Spleen (tissue), 11 donors: ENCODE measurements at regions not wholly inside any gene's neighbourhood (a gene's known extent, or its start where the extent isn't known, plus 50 kb on each side); places are given as distances from the start of the nearest gene placed in this dataset.
A peak's percentile ranks its signal among the peaks of the same experiment; 100 is the strongest.

ENCODE experiments used
- DNase-seq: peaks from one replicate; pipeline ENCODE4 v3.0.0-alpha.2; 2020
- H3K27ac ChIP-seq, 8 donors: fragments of 200-600 bp; sonication (generic) in 7 of 8; 1 replicate in 4 of 8; 2 replicates in 4 of 8; pipeline versions ENCODE4 v1.5.0 to v1.8.0; 2016 to 2021; ENCODE audit warnings: inconsistent platforms in 4 of 8, mild to moderate bottlenecking in 4 of 8, moderate library complexity in 1 of 8
- H3K27me3 ChIP-seq, 7 donors: fragments of 200-600 bp; sonication (generic) in 6 of 7; replicated peaks in 1 of 7; 1 replicate in 4 of 7; 2 replicates in 3 of 7; pipeline versions ENCODE4 v1.5.0 to v1.8.0; 2016 to 2021; ENCODE audit warnings: inconsistent platforms in 3 of 7, mild to moderate bottlenecking in 1 of 7
- H3K36me3 ChIP-seq, 6 donors: fragments of 200-600 bp; sonication (generic) in 5 of 6; 1 replicate in 4 of 6; 2 replicates in 2 of 6; pipeline versions ENCODE4 v1.5.0 to v1.8.0; 2016 to 2021; ENCODE audit warnings: inconsistent platforms in 2 of 6
- H3K4me1 ChIP-seq, 6 donors: fragments of 200-600 bp; sonication (generic) in 5 of 6; 1 replicate in 3 of 6; 2 replicates in 3 of 6; pipeline versions ENCODE4 v1.5.0 to v1.8.0; 2016 to 2021; ENCODE audit warnings: inconsistent platforms in 3 of 6
- H3K4me3 ChIP-seq, 8 donors: fragments of 200-600 bp; sonication (generic) in 7 of 8; 1 replicate in 4 of 8; 2 replicates in 4 of 8; pipeline versions ENCODE4 v1.5.0 to v1.8.0; 2016 to 2021; ENCODE audit warnings: inconsistent platforms in 4 of 8, mild to moderate bottlenecking in 4 of 8, moderate library complexity in 2 of 8
- H3K9me3 ChIP-seq, 8 donors: fragments of 200-600 bp; sonication (generic) in 7 of 8; 1 replicate in 4 of 8; 2 replicates in 4 of 8; pipeline versions ENCODE4 v1.5.0 to v1.8.0; 2016 to 2021; ENCODE audit warnings: inconsistent platforms in 4 of 8
- POLR2A ChIP-seq, 3 donors: fragments of 450-650 bp; IDR thresholded peaks; one replicate each; pipeline ENCODE4 v1.5.1; 2017; ENCODE audit warnings: antibody characterized with exemption in 3 of 3, mild to moderate bottlenecking in 1 of 3
- POLR2AphosphoS5 ChIP-seq, 3 donors: sonication (generic); formaldehyde crosslinking; IDR thresholded peaks; one replicate each; pipeline ENCODE4 v1.5.1; 2017; ENCODE audit warnings: antibody characterized with exemption in 3 of 3
- WGBS, 5 donors: extraction: QIAGEN DNeasy Blood & Tissue Kit in 3 of 5; methylation state at CpG; one replicate each; pipeline versions ENCODE4 v1.1.5 to v1.1.7; 2013 to 2018; 5-methylcytosine and 5-hydroxymethylcytosine counted together
- intact Hi-C: fragments of 100-400 bp; cut with DNase I; formaldehyde crosslinking; loops from one replicate; pipeline ENCODE4 v1.15.0; 2023; ENCODE audit warnings: low total_unique reads
- TF ChIP-seq, protein P1 (sequence below), 11 experiments: fragments of 200-600 bp in 7 of 11; fragments of 450-650 bp in 4 of 11; sonication (generic) in 4 of 11; IDR thresholded peaks in 8 of 11; conservative IDR thresholded peaks in 3 of 11; 1 replicate in 7 of 11; 2 replicates in 4 of 11; pipeline versions ENCODE4 v1.4.0 to v1.8.0; 2016 to 2021; ENCODE audit warnings: antibody characterized with exemption in 11 of 11, inconsistent platforms in 4 of 11, mild to moderate bottlenecking in 1 of 11
- donor health status: healthy with polysubstance abuse.
- donor health status: DM: no; HTN: no; CAD: no; lungs with moderate emphysema.
- donor health status: DM: no; HTN: no; CAD: no.
- donor health status: Bipolar disorder and iron deficiency.
- donor health status: healthy.
- donor health status: DM: no; HTN: no; CAD: no.
- donor health status: DM: yes; HTN: yes; CAD: no.

DNA sequence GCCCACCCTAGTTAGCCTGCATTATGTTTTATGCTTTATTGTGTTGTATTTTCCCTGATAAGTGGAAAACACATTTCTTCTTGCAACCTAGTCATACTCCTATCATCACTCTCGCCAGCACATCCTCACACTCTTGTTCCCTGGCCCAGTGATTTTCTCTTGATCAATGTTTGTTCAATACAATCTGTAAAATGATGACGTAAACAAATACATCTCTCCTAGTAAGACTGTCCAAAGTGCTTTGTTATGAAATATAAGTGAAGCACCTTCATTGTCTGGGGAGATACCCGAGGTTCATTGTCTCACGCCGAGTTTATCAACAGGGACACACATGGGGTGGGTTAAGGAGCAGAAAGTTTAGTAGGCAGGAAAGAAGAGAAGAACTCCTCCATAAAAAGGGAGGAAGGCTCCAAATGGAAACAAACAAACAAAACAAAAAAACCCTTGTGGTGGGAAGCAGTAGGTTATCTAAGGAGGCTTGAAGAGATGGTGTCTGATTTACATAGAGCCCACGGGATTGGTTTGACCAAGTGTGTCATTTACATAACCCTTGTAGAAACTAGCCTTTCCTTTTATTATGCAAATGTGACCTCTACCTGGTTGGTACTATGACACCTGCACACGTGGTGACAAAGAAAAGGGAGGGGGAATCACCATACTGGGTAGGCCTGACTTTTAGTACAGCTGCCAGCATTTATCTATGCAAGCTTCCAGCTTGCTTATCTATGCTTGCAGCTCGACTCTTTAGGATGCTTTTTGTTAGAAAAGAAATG lies 1317.9 kb upstream of the SPRY2 start:
- TF ChIP-seq POLR2AphosphoS5 (IDR thresholded peaks at IDR 0.05) (no peak), POLR2A (IDR thresholded peaks at IDR 0.05) (no peak)
- TF ChIP-seq, protein P1, sequence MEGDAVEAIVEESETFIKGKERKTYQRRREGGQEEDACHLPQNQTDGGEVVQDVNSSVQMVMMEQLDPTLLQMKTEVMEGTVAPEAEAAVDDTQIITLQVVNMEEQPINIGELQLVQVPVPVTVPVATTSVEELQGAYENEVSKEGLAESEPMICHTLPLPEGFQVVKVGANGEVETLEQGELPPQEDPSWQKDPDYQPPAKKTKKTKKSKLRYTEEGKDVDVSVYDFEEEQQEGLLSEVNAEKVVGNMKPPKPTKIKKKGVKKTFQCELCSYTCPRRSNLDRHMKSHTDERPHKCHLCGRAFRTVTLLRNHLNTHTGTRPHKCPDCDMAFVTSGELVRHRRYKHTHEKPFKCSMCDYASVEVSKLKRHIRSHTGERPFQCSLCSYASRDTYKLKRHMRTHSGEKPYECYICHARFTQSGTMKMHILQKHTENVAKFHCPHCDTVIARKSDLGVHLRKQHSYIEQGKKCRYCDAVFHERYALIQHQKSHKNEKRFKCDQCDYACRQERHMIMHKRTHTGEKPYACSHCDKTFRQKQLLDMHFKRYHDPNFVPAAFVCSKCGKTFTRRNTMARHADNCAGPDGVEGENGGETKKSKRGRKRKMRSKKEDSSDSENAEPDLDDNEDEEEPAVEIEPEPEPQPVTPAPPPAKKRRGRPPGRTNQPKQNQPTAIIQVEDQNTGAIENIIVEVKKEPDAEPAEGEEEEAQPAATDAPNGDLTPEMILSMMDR (IDR thresholded peaks at IDR 0.05 in 8 of 11, conservative IDR thresholded peaks at IDR 0.05 in 3 of 11), result no peak
- Histone ChIP-seq H3K36me3 (no peaks in the 10 kb centered on the region), H3K4me1 (no peaks in the 10 kb centered on the region), H3K27ac (no peak overlapping the region), H3K4me3 (no peak overlapping the region), H3K9me3 (peaks cover 0 to 31% (median 4%) of the 10 kb centered on the region in 8 donors), H3K27me3 (no peaks in the 10 kb centered on the region)
- WGBS, 5 donors, result 68 to 75% (median 74%) methylated on average over 8 of the region's 8 CpGs
- no peak for DNase-seq
- intact Hi-C loops, result no loop called here

DNA sequence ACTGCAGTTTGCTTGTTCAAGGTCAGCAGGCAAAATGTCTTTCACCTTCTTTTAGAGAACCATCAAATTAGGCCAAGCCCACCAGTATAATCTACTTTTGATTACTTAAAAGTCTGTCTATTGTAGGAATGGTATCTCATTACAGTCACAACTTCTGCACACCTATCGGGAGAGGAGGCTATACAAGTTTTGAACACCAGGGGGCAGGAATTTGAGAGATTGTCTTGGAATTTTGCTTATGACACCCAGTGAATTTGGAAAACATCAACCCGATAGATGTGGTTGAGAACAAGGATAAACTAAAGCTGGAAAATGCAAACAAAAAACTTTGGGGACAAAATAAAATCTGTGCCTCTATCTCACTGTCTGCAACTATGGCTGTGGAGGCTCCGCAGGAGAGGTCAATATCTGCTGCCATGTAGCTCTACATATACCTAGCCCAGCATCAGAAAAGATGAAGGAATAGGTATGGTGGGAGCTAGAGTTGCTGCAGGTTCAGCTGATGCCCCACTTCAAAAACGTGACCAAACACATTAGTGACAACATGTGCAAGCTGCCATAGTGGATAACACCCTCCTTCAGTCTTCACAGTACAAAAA lies 1299.2 kb upstream of the SPRY2 start:
- no peak for DNase-seq
- no peak overlapping the region for H3K27ac ChIP-seq
- no peaks in the 10 kb centered on the region for H3K36me3 ChIP-seq
- no peaks in the 10 kb centered on the region for H3K27me3 ChIP-seq
- intact Hi-C loops, result no loop called here
- no peaks in the 10 kb centered on the region for H3K9me3 ChIP-seq
- no peak overlapping the region for H3K4me3 ChIP-seq
- 78 to 85% (median 80%) methylated on average over 4 of the region's 4 CpGs for WGBS, 5 donors
- no peaks in the 10 kb centered on the region for H3K4me1 ChIP-seq
- no peak for TF ChIP-seq POLR2A (IDR thresholded peaks at IDR 0.05)
- TF ChIP-seq, protein P1 (IDR thresholded peaks at IDR 0.05 in 8 of 11, conservative IDR thresholded peaks at IDR 0.05 in 3 of 11), result peak in 2 of 11 experiments; percentile 12 to 19
- TF ChIP-seq POLR2AphosphoS5 (IDR thresholded peaks at IDR 0.05), result no peak

DNA sequence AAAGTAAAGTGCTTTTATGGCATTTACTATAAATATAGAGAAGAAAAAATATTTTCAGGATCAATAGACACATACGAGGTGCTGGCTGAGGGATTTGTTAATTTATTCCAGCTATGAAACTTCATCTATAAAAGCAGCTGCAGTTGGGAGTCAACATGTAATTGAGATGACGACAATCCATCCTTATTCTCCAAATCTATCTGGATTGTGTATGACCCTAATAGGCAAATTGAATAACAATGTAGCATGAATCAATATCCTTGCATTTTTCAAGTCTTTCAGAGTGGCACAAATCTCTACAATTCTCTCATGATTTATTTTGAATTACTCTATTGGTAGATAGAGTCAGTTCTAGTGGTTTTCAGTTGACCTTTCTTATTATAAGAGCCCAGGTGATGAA lies 1296.5 kb upstream of the SPRY2 start:
- no peak for DNase-seq
- H3K27me3 ChIP-seq, result no peaks in the 10 kb centered on the region
- H3K4me1 ChIP-seq, result no peaks in the 10 kb centered on the region
- TF ChIP-seq POLR2AphosphoS5 (IDR thresholded peaks at IDR 0.05) (no peak), POLR2A (IDR thresholded peaks at IDR 0.05) (no peak)
- TF ChIP-seq, protein P1 (IDR thresholded peaks at IDR 0.05 in 8 of 11, conservative IDR thresholded peaks at IDR 0.05 in 3 of 11), result no peak
- H3K27ac ChIP-seq, result no peak overlapping the region
- no peaks in the 10 kb centered on the region for H3K9me3 ChIP-seq
- no peaks in the 10 kb centered on the region for H3K36me3 ChIP-seq
- WGBS, 5 donors, result 70 to 86% (median 80%) methylated on average over 2 of the region's 2 CpGs
- H3K4me3 ChIP-seq, result no peak overlapping the region
- intact Hi-C loops, result no loop called here

DNA sequence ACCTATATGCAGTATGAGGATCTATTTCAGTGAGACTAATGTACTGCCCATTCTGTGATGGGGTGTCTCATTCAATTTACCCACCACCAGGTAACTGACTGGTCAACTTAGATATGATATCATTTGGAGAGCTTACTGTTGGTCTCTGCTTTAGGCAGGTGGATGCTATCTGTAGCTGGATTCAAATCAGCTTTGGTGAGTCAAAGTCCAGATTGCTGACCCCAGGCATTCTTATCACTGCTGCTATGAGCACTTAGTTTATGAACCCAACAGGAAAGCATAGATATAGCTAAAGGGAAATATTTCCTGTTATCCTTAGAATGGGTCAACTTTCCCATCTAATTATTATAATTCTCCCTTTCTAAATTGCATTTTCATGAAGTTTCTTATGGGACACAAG lies 1295.2 kb upstream of the SPRY2 start:
- no peak for TF ChIP-seq POLR2AphosphoS5 (IDR thresholded peaks at IDR 0.05)
- TF ChIP-seq POLR2A (IDR thresholded peaks at IDR 0.05), result no peak
- DNase-seq, result no peak
- no peak overlapping the region for H3K27ac ChIP-seq
- intact Hi-C loops, result no loop called here
- no peaks in the 10 kb centered on the region for H3K4me1 ChIP-seq
- no peaks in the 10 kb centered on the region for H3K9me3 ChIP-seq
- no peaks in the 10 kb centered on the region for H3K27me3 ChIP-seq
- no peak overlapping the region for H3K4me3 ChIP-seq
- H3K36me3 ChIP-seq, result no peaks in the 10 kb centered on the region
